Endodermal cell (in vitro differentiated cells): ENCODE measurements at regions not wholly inside any gene's neighbourhood (a gene's known extent, or its start where the extent isn't known, plus 50 kb on each side); places are given as distances from the start of the nearest gene placed in this dataset.

Experiments
- DNase-seq: peaks from one replicate; pipeline ENCODE4 v3.0.0-alpha.2; 2017
- H3K27ac ChIP-seq: 2 replicates; pipeline ENCODE4 v1.5.1; 2013; ENCODE audit warnings: mild to moderate bottlenecking, low read depth, low read length, moderate library complexity
- H3K27me3 ChIP-seq: 2 replicates; pipeline ENCODE4 v1.6.1; 2013; ENCODE audit warnings: mild to moderate bottlenecking, low read length, moderate library complexity; ENCODE audit not compliant: insufficient read depth, control insufficient read depth, poor library complexity, severe bottlenecking
- H3K36me3 ChIP-seq: 2 replicates; pipeline ENCODE4 v1.7.0; 2013; ENCODE audit warnings: mild to moderate bottlenecking, low read length, moderate library complexity; ENCODE audit not compliant: control insufficient read depth, insufficient read depth
- H3K4me1 ChIP-seq: one replicate; pipeline ENCODE4 v1.7.0; 2013; ENCODE audit warnings: low read length; ENCODE audit not compliant: control insufficient read depth, insufficient read depth
- H3K4me3 ChIP-seq: 2 replicates; pipeline ENCODE4 v1.5.1; 2013; ENCODE audit warnings: mild to moderate bottlenecking, low read length, moderate library complexity
- H3K9ac ChIP-seq: 2 replicates; pipeline ENCODE4 v1.6.1; 2013; ENCODE audit warnings: mild to moderate bottlenecking, low read length, moderate library complexity; ENCODE audit not compliant: poor library complexity, severe bottlenecking; ENCODE audit errors: extremely low read depth
- H3K9me3 ChIP-seq: 2 replicates; pipeline ENCODE4 v1.6.1; 2013; ENCODE audit warnings: mild to moderate bottlenecking, low read length, moderate library complexity; ENCODE audit not compliant: control insufficient read depth
- H3K27ac Mint-ChIP-seq: 2 replicates; pipeline ENCODE4 v1.8.0; 2020; ENCODE audit warnings: mixed read lengths
- H3K27me3 Mint-ChIP-seq: 2 replicates; pipeline ENCODE4 v1.8.0; 2021; ENCODE audit warnings: mild to moderate bottlenecking, mixed read lengths; ENCODE audit not compliant: insufficient read depth
- H3K36me3 Mint-ChIP-seq: 2 replicates; pipeline ENCODE4 v1.8.0; 2020; ENCODE audit warnings: low read depth, mixed read lengths
- H3K4me1 Mint-ChIP-seq: 2 replicates; pipeline ENCODE4 v1.8.0; 2020; ENCODE audit warnings: mixed read lengths
- H3K4me3 Mint-ChIP-seq: 2 replicates; pipeline ENCODE4 v1.8.0; 2020; ENCODE audit warnings: mild to moderate bottlenecking, moderate library complexity, mixed read lengths
- H3K9me3 Mint-ChIP-seq: 2 replicates; pipeline ENCODE4 v1.8.0; 2020; ENCODE audit warnings: mild to moderate bottlenecking, mixed read lengths
- WGBS, 2 experiments: methylation state at CpG; one replicate each; pipeline versions ENCODE4 v1.1.5 to v1.1.7; 2013; ENCODE audit warnings: missing lambda C conversion rate in 2 of 2, mixed read lengths in 1 of 2; ENCODE audit not compliant: insufficient coverage in 1 of 2, insufficient read length in 1 of 2; 5-methylcytosine and 5-hydroxymethylcytosine counted together
- TF ChIP-seq, protein P1 (sequence below): fragments of 200-600 bp; sonication (generic); conservative IDR thresholded peaks from 2 replicates; pipeline ENCODE4 v1.5.0; 2021; ENCODE audit warnings: antibody characterized with exemption, mild to moderate bottlenecking

DNA sequence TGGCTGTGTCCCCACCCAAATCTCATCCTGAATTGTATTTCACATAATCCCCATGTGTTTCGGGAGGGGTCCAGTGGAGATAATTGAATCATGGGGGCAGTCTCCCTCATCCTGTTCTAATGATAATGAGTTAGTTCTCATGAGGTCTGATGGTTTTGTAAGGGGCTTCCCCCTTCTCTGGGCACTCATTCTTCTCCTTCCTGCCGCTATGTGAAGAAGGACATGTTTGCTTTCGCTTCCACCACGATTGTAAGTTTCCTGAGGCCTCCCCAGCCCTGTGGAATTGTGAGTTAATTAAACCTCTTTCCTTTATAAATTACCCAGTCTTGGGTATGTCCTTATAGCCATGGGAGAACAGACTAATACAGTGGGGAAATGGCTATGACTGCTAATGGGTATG is 72.7 kb upstream of the ZNF648 start:
- H3K4me3 Mint-ChIP-seq = no peak overlapping the region
- TF ChIP-seq, protein P1, sequence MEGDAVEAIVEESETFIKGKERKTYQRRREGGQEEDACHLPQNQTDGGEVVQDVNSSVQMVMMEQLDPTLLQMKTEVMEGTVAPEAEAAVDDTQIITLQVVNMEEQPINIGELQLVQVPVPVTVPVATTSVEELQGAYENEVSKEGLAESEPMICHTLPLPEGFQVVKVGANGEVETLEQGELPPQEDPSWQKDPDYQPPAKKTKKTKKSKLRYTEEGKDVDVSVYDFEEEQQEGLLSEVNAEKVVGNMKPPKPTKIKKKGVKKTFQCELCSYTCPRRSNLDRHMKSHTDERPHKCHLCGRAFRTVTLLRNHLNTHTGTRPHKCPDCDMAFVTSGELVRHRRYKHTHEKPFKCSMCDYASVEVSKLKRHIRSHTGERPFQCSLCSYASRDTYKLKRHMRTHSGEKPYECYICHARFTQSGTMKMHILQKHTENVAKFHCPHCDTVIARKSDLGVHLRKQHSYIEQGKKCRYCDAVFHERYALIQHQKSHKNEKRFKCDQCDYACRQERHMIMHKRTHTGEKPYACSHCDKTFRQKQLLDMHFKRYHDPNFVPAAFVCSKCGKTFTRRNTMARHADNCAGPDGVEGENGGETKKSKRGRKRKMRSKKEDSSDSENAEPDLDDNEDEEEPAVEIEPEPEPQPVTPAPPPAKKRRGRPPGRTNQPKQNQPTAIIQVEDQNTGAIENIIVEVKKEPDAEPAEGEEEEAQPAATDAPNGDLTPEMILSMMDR = no peak
- H3K9me3 ChIP-seq = peaks cover 19% of the 10 kb centered on the region
- H3K9ac ChIP-seq = no peak overlapping the region
- H3K27me3 Mint-ChIP-seq = no peaks in the 10 kb centered on the region
- no peaks in the 10 kb centered on the region for H3K36me3 ChIP-seq
- H3K27ac Mint-ChIP-seq = no peak overlapping the region
- peaks cover 14% of the 10 kb centered on the region for H3K9me3 Mint-ChIP-seq
- peaks cover 17% of the 10 kb centered on the region for H3K4me1 Mint-ChIP-seq
- no peaks in the 10 kb centered on the region for H3K36me3 Mint-ChIP-seq
- WGBS, 2 experiments = 95% methylated on average over 4 of the region's 4 CpGs; no CpG with 5 or more reads in 1 of the 2 experiments
- no peak overlapping the region for H3K4me3 ChIP-seq
- H3K27ac ChIP-seq = no peak overlapping the region
- H3K27me3 ChIP-seq = no peaks in the 10 kb centered on the region
- no peaks in the 10 kb centered on the region for H3K4me1 ChIP-seq
- DNase-seq = no peak

DNA sequence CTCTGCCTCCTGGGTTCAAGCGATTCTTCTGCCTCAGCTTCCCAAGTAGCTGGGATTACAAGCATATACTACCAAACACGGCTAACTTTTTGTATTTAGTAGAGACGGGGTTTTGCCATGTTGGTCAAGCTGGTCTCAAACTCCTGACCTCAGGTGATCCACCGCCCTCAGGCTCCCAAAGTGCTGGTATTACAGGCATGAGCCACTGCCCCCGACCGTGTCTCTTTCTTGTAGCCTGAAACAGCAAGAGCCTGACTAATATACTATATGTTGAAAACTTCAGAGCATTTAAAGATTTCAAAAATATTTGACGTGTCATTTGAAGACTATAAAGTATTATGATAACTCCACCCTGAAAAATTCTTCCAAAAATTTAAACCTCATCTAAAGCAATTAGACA is 71.7 kb upstream of the ZNF648 start:
- H3K4me1 Mint-ChIP-seq = peaks cover 17% of the 10 kb centered on the region
- DNase-seq = no peak
- no peaks in the 10 kb centered on the region for H3K27me3 ChIP-seq
- no peaks in the 10 kb centered on the region for H3K27me3 Mint-ChIP-seq
- no peak overlapping the region for H3K9ac ChIP-seq
- no peak overlapping the region for H3K4me3 ChIP-seq
- H3K9me3 Mint-ChIP-seq = peaks cover 14% of the 10 kb centered on the region
- H3K9me3 ChIP-seq = peaks cover 19% of the 10 kb centered on the region
- H3K27ac Mint-ChIP-seq = no peak overlapping the region
- no peak overlapping the region for H3K4me3 Mint-ChIP-seq
- no peak overlapping the region for H3K27ac ChIP-seq
- TF ChIP-seq, protein P1 = no peak
- no peaks in the 10 kb centered on the region for H3K36me3 Mint-ChIP-seq
- no peaks in the 10 kb centered on the region for H3K4me1 ChIP-seq
- no peaks in the 10 kb centered on the region for H3K36me3 ChIP-seq
- 92 to 95% methylated on average over 5 to 7 of the region's 7 CpGs for WGBS, 2 experiments

DNA sequence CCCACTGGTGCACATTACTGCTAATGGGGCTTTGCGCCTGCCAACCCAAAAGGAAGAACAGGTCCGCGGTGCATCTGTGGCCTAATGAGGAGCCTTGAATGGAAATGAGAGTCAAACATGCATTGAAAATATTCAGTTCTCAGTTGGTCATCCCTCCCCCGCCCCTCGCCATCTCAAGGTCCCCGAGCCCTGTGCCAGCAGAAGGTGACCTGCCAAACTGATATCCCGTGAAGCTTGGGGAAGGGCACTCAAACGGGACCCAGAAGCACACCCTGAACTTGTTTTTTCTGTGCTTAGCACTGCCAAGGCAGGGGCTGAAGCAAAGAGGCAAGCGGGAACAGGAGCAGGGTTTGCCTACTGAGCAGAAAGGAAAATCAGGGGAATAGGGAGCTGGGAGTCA is 67.9 kb upstream of the ZNF648 start:
- Histone ChIP-seq H3K27me3 (no peaks in the 10 kb centered on the region), H3K9me3 (peaks cover 12% of the 10 kb centered on the region), H3K4me1 (no peaks in the 10 kb centered on the region), H3K27ac (no peak overlapping the region), H3K36me3 (no peaks in the 10 kb centered on the region), H3K9ac (no peak overlapping the region), H3K4me3 (no peak overlapping the region)
- TF ChIP-seq, protein P1 = no peak
- no peak overlapping the region for H3K27ac Mint-ChIP-seq
- DNase-seq = no peak
- H3K4me3 Mint-ChIP-seq = no peak overlapping the region
- no peaks in the 10 kb centered on the region for H3K27me3 Mint-ChIP-seq
- peaks cover 8% of the 10 kb centered on the region for H3K9me3 Mint-ChIP-seq
- peaks cover 2% of the 10 kb centered on the region for H3K4me1 Mint-ChIP-seq
- H3K36me3 Mint-ChIP-seq = no peaks in the 10 kb centered on the region
- WGBS, 2 experiments = 94 to 98% methylated on average over 7 to 9 of the region's 9 CpGs
